Lower leg skin (tissue), 3 donors: ENCODE measurements at regions not wholly inside any gene's neighbourhood (a gene's known extent, or its start where the extent isn't known, plus 50 kb on each side); places are given as distances from the start of the nearest gene placed in this dataset.

Experiments used
- CTCF ChIP-seq, 3 donors: fragments of 450-650 bp; IDR thresholded peaks; one replicate each; pipeline ENCODE4 v1.5.1; 2016; ENCODE audit warnings: antibody characterized with exemption in 3 of 3, mild to moderate bottlenecking in 3 of 3, moderate library complexity in 2 of 3
- POLR2A ChIP-seq, 2 donors: fragments of 450-650 bp; IDR thresholded peaks; one replicate each; pipeline ENCODE4 v1.6.1; 2016 to 2017; ENCODE audit warnings: antibody characterized with exemption in 2 of 2, mild to moderate bottlenecking in 1 of 2, moderate library complexity in 1 of 2

DNA sequence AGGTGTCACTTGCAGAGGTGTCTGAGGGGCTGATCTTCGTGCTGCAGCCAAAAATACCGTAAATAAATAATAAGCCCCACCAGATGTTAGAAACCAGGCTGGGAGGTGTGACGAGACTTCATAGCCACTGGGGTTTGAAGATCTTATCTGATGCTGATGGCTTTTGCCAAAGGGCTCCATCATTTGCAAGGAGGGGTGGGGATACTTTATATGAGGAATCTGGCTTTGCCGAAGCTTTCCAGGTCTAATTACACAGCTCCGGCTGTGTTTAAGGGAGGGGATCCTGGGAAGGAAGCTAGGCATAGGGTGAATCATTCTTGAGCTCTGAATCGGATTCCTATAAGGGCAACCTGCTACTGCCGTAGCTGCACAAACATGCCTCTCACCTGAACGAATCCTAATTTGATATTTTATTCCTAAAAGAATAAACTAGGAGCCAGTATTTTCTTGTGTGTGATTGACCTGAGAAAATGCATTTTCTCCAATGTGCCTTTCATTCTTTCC, 249.6 kb downstream of the SOD2 start:
- TF ChIP-seq CTCF (IDR thresholded peaks at IDR 0.05) (no peak), POLR2A (IDR thresholded peaks at IDR 0.05) (no peak)
